PC-3 (cell line): ENCODE measurements at regions not wholly inside any gene's neighbourhood (a gene's known extent, or its start where the extent isn't known, plus 50 kb on each side); places are given as distances from the start of the nearest gene placed in this dataset.
"Not testable (repeated sequence)": the region's sequence is repeated elsewhere in the genome, so short reads cannot be mapped to it uniquely, and the experiment has no call there.

Experiments
- ATAC-seq: fragments of 200-7000 bp; cut with Tn5 transposase; 2 replicates; pipeline ENCODE4 v1.9.1; 2020; ENCODE audit warnings: mild to moderate bottlenecking, moderate library complexity
- BruUV-seq: library from RNA; stranded (reverse); fragments of 400-500 nt; replicated peaks from 2 replicates; lab custom pipeline; 2021; lab: Mats Ljungman, UMichigan
- CTCF ChIA-PET: fragments of 300-600 bp; sonication (Branson Sonifier 250); formaldehyde crosslinking; loops from one replicate; lab custom pipeline; 2022; ENCODE audit warnings: antibody characterized with exemption; lab: Charles Lee
- POLR2A ChIA-PET: fragments of 300-600 bp; sonication (Branson Sonifier 250); formaldehyde crosslinking; loops from one replicate; lab custom pipeline; 2022; ENCODE audit warnings: antibody characterized with exemption; ENCODE audit not compliant: unreplicated experiment; lab: Charles Lee
- DNase-seq: peaks from one replicate; pipeline ENCODE4 v3.0.0-alpha.2; 2015
- H2AFZ ChIP-seq: fragments of 300-600 bp; sonication (generic); 2 replicates; pipeline ENCODE4 v1.6.0; 2016; ENCODE audit warnings: antibody characterized with exemption, low read length
- H3F3A ChIP-seq: fragments of 300-600 bp; sonication (generic); one replicate; pipeline ENCODE4 v1.6.0; 2017; ENCODE audit warnings: antibody characterized with exemption, low read length, control low read depth, mild to moderate bottlenecking; ENCODE audit not compliant: unreplicated experiment
- H3K27ac ChIP-seq: fragments of 300-600 bp; sonication (generic); 2 replicates; pipeline ENCODE4 v1.5.1; 2016; ENCODE audit warnings: mild to moderate bottlenecking, low read length
- H3K27me3 ChIP-seq: fragments of 300-600 bp; sonication (generic); 2 replicates; pipeline ENCODE4 v1.6.1; 2016; ENCODE audit warnings: low read length, mixed read lengths
- H3K36me3 ChIP-seq: fragments of 300-600 bp; sonication (generic); 2 replicates; pipeline ENCODE4 v1.6.1; 2016; ENCODE audit warnings: low read depth, mixed run types, low read length, mixed read lengths
- H3K4me1 ChIP-seq: fragments of 300-600 bp; sonication (generic); 2 replicates; pipeline ENCODE4 v1.5.1; 2016; ENCODE audit warnings: low read length; ENCODE audit not compliant: insufficient read depth
- H3K4me2 ChIP-seq: fragments of 300-600 bp; sonication (generic); 2 replicates; pipeline ENCODE4 v1.6.0; 2016; ENCODE audit warnings: low read length
- H3K4me3 ChIP-seq: fragments of 300-600 bp; sonication (generic); 2 replicates; pipeline ENCODE4 v1.5.1; 2016; ENCODE audit warnings: mild to moderate bottlenecking, low read length, mixed read lengths
- H3K79me2 ChIP-seq: fragments of 300-600 bp; sonication (generic); 2 replicates; pipeline ENCODE4 v1.6.1; 2017; ENCODE audit warnings: low read length, mixed read lengths
- H3K9ac ChIP-seq: fragments of 300-600 bp; sonication (generic); 2 replicates; pipeline ENCODE4 v1.6.0; 2016; ENCODE audit warnings: mild to moderate bottlenecking, low read length
- H3K9me2 ChIP-seq: fragments of 300-600 bp; sonication (generic); replicated peaks from 2 replicates; pipeline ENCODE4 v1.6.1; 2016; ENCODE audit warnings: mixed run types, low read length, mixed read lengths
- H3K9me3 ChIP-seq: fragments of 300-600 bp; sonication (generic); 2 replicates; pipeline ENCODE4 v1.6.1; 2016; ENCODE audit warnings: low read length, mixed read lengths
- H4K20me1 ChIP-seq: fragments of 300-600 bp; sonication (generic); 2 replicates; pipeline ENCODE4 v1.6.1; 2016; ENCODE audit warnings: low read length, mixed read lengths
- CTCF ChIP-seq: fragments of 300-600 bp; sonication (generic); conservative IDR thresholded peaks from 2 replicates; pipeline ENCODE4 v1.5.1; 2017; ENCODE audit warnings: antibody characterized with exemption, low read depth, mild to moderate bottlenecking, low read length
- EZH2 ChIP-seq: fragments of 300-600 bp; sonication (generic); IDR thresholded peaks from one replicate; pipeline ENCODE4 v1.6.1; 2017; ENCODE audit warnings: antibody characterized with exemption, mild to moderate bottlenecking, low read length; ENCODE audit not compliant: unreplicated experiment
- EZH2phosphoT487 ChIP-seq: fragments of 300-600 bp; sonication (generic); IDR thresholded peaks from 2 replicates; pipeline ENCODE4 v1.6.1; 2018; ENCODE audit warnings: mild to moderate bottlenecking, antibody characterized with exemption, low read length, borderline replicate concordance
- intact Hi-C: fragments of 100-400 bp; cut with micrococcal nuclease; formaldehyde crosslinking; loops from 2 replicates; pipeline ENCODE4 v1.9.0; 2023

- peak; percentile 7 for DNase-seq
- Histone ChIP-seq H3K4me2 (no peak overlapping the region), H3K27ac (no peak overlapping the region), H3K9ac (no peak overlapping the region), H3K4me1 (no peaks in the 10 kb centered on the region), H3K4me3 (no peak overlapping the region), H3K27me3 (peaks cover 17% of the 10 kb centered on the region), H3F3A (no peaks in the 10 kb centered on the region), H4K20me1 (no peaks in the 10 kb centered on the region), H3K9me3 (no peaks in the 10 kb centered on the region), H2AFZ (no peak overlapping the region), H3K79me2 (no peaks in the 10 kb centered on the region), H3K36me3 (no peaks in the 10 kb centered on the region), H3K9me2 (no peaks in the 10 kb centered on the region)
- intact Hi-C loops: no loop called here
- no peak for ATAC-seq
- ChIA-PET CTCF (no interaction called here), POLR2A (no interaction called here)
- TF ChIP-seq EZH2: no peak
- no peak for TF ChIP-seq CTCF
- TF ChIP-seq EZH2phosphoT487: no peak
- BruUV-seq: no TSS peak
Measured at GRCh38 chr7:48839108-48839507, 85.2 kb upstream of the CDC14C start.

GRCh38 chr7:48841739-48842138 is 82.6 kb upstream of the CDC14C start:
- H3K36me3 ChIP-seq: no peaks in the 10 kb centered on the region
- TF ChIP-seq EZH2phosphoT487: no peak
- no peak for TF ChIP-seq CTCF
- TF ChIP-seq EZH2: no peak
- ChIA-PET CTCF (no interaction called here), POLR2A (no interaction called here)
- no peaks in the 10 kb centered on the region for H3K79me2 ChIP-seq
- BruUV-seq: no TSS peak
- H3K4me1 ChIP-seq: no peaks in the 10 kb centered on the region
- no peak for ATAC-seq
- H3K27me3 ChIP-seq: no peaks in the 10 kb centered on the region
- H3K4me2 ChIP-seq: no peak overlapping the region
- H3K4me3 ChIP-seq: no peak overlapping the region
- no peak overlapping the region for H3K27ac ChIP-seq
- H4K20me1 ChIP-seq: no peaks in the 10 kb centered on the region
- no peak overlapping the region for H2AFZ ChIP-seq
- no peak for DNase-seq
- intact Hi-C loops: no loop called here
- H3K9me2 ChIP-seq: no peaks in the 10 kb centered on the region
- H3K9ac ChIP-seq: no peak overlapping the region
- H3F3A ChIP-seq: no peaks in the 10 kb centered on the region
- H3K9me3 ChIP-seq: no peaks in the 10 kb centered on the region

DNA sequence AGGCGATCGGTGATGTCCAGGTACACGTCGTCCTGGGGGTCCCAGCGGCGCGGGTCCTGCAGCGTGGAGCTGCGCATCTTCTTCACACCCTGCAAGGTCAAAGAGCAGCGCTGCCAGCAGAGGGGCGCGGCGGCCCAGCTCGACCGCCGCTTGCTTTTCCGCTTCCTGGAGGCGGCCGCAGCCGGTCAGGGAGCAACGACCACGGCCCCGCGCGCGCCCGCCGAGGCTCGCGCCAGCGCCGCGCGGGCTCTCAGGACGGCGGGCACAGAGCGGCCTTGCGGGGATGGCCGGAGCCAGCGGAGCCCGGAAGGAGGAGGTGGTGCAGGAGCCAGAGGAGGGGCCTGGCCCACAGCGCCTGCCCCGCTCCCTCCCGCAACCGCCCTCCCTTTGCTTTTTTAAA is 76.4 kb upstream of the CDC14C start:
- CTCF ChIA-PET: no interaction called here
- no peak overlapping the region for H3K4me2 ChIP-seq

GRCh38 chr7:48860447-48860846 is 63.9 kb upstream of the CDC14C start:
- not testable (repeated sequence) for H4K20me1 ChIP-seq, BruUV-seq

More for the DNA sequence above, 76.4 kb upstream of the CDC14C start:
- H3K27ac ChIP-seq: no peak overlapping the region
- TF ChIP-seq CTCF (no peak), EZH2phosphoT487 (no peak), EZH2 (no peak)
- no peaks in the 10 kb centered on the region for H3K4me1 ChIP-seq
- H4K20me1 ChIP-seq: no peaks in the 10 kb centered on the region
- no peak overlapping the region for H2AFZ ChIP-seq
- no peaks in the 10 kb centered on the region for H3K79me2 ChIP-seq
- DNase-seq (no peak), ATAC-seq (no peak)
- no peaks in the 10 kb centered on the region for H3K36me3 ChIP-seq
- no peak overlapping the region for H3K4me3 ChIP-seq
- H3K9me2 ChIP-seq: no peaks in the 10 kb centered on the region
- BruUV-seq: no TSS peak
- no peaks in the 10 kb centered on the region for H3K9me3 ChIP-seq
- intact Hi-C loops: no loop called here
- H3K27me3 ChIP-seq: no peaks in the 10 kb centered on the region
- no peak overlapping the region for H3K9ac ChIP-seq
- POLR2A ChIA-PET: no interaction called here
- no peaks in the 10 kb centered on the region for H3F3A ChIP-seq

More at GRCh38 chr7:48860447-48860846, 63.9 kb upstream of the CDC14C start:
- intact Hi-C loops, H3K9ac ChIP-seq, DNase-seq, H3K4me3 ChIP-seq, H3K9me3 ChIP-seq, H3K4me1 ChIP-seq, H3K9me2 ChIP-seq, ATAC-seq, H3F3A ChIP-seq, H3K27ac ChIP-seq, H3K36me3 ChIP-seq, H3K27me3 ChIP-seq, POLR2A ChIA-PET, H3K79me2 ChIP-seq, CTCF ChIA-PET, H2AFZ ChIP-seq, H3K4me2 ChIP-seq: not testable (repeated sequence)
